ENCODE measurements at regions not wholly inside any gene's neighbourhood (a gene's known extent, or its start where the extent isn't known, plus 50 kb on each side); places are given as distances from the start of the nearest gene placed in this dataset.

GRCh38 chr18:28647961-28648360 lies 471.0 kb upstream of the CDH2 start:
- DNase-seq, result no peak

DNA sequence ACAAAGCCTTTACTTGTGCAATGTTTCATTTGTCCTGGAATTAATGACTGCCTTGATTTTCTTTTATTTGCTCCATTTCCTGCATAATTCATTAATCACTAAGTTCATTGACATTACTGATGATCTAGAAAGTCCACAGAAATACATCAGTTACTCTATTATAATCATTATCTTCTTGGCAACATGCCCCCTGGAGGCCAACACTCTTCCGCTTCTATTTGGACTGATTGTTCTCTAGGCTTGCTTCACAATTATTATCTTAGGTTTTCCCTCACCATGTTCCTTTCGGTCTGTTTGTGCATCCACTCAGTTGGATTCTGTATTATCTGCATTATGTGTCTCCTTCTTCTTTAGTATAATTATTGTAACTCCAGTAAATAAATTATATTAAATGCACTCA lies 461.0 kb upstream of the CDH2 start:
- DNase-seq, result no peak

GRCh38 chr18:28635530-28635929 lies 458.6 kb upstream of the CDH2 start:
- DNase-seq, result no peak

GRCh38 chr18:28626756-28627155 lies 449.8 kb upstream of the CDH2 start:
- DNase-seq, result no peak

GRCh38 chr18:28607991-28608390 lies 431.1 kb upstream of the CDH2 start:
- no peak for DNase-seq

DNA sequence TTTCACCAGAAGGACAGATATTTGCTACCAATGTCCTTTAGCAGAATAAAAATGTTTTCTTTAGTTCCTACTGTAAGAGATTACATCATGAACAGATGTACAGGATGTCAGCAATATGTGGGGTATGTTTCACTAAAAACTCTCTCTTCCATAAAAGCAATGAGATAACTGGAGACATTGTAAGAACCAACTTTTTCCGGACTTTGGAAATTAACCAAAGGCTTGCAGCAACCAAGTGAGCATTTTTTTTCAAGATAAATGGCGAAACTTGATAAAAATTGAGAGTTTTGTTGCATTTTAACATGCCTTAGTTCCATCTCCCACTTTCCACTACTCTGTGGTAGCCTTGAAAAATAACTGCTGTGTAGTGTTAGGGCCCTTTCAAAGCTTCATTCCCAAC lies 429.8 kb upstream of the CDH2 start:
- DNase-seq, result no peak

DNA sequence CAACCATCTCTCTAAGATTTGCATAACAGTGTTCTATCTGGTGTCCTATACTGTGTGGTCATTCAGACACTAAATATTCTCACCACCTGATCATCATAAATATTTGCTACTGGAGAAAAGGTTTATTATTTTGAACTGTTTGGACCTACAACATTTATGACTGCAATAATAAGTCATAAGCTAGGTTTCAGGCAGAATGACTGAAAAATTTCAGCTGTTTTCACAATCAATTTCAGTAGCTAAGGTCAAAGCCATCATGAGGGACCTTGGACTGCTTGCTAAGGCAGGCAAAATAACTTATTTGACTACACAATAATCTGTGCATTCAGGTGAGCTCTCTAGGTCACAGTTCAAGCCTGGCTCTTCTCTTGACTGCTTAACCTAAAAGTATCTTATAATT lies 425.5 kb upstream of the CDH2 start:
- DNase-seq, result no peak

- no peak for DNase-seq
Observed at GRCh38 chr18:28594034-28594433, 417.1 kb upstream of the CDH2 start.

DNA sequence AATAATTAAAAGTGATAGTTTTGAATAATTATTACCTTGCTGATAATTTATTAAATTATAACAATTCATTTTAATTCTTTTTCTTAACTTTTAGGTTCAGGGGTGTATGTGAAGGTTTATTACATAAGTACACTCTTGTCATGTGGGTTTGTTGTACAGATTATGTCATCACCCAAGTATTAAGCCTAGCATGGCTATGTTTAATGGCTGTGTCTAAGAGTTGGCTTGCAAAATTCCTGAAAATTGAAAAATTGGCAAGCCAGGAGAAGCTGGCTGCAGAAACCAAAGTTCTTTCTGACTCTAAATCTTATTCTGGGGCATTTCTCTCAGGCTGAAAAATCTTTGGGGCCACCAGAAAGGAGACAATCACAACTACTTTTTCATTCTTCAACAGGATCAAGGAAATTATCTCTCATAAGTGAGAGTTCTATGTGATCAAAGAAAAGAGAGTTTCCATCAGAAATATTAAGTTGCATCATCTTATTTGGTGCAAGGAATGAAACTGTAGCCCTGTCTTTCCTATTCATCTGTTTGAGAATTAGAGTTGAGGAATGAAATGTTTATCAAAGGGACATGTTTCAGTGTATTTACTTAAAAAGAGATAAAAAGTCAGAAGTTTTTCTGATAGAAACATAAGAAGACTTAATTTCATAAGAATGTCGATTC lies 412.1 kb upstream of the CDH2 start:
- no peak for DNase-seq

DNA sequence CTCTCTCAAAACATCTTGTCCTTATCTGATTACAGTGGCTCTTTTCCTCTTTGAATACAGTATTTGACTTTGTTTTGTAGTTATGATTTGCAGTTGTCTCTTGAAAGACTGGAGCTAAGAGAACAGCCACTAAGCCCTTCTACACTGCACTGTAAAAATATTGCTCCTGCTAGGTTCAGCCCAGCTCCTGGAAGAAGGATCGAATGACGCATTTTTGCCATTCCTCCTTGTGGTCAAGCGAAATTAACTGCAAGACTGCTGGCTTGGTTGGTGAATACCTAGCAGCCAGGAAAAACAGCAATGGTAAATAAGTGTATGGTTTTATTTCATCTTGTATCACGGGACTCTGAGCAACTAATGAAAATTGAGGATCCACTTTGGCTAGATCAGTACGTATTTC lies 407.8 kb upstream of the CDH2 start:
- DNase-seq, result no peak

DNA sequence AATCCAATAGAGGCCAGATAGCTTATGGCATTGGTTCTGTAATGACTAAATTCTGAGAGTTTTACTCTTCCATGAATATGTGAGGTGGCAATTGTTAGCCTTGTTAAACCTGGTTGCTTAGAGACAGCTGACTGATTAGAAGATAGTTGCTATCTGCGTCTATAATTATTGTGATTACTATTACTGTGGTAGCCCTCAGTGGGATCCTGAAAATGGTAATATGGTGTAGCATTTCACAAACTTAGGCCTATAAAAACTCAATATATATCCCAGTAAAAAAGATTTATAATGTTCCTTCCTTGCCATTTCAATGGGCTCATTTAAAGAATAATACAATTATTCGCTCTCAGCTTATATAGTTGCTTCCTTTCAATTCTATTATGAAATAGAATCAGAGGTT lies 405.8 kb upstream of the CDH2 start:
- no peak for DNase-seq

GRCh38 chr18:28581521-28582071 lies 404.7 kb upstream of the CDH2 start:
- no peak for DNase-seq

DNA sequence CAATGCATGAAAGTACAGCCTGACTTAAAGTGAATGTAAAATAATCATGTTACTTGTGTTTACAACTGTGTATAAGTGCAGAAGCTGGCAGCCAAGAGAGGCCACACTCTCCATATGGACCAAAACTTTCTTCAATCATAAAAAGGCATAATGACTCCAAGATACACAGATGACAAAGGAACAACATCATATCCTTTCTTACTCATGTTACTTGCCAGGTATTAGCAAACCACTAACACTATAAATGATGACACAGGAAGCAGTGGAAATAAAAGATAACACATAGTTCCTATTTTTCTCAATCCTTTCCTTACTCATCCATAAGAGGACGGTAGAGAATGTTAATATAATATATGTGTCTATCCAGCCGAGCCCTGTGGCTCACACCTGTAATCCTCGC lies 400.0 kb upstream of the CDH2 start:
- no peak for DNase-seq

- DNase-seq, result no peak
Observed at GRCh38 chr18:28575123-28575522, 398.2 kb upstream of the CDH2 start.

GRCh38 chr18:28574175-28574574 lies 397.2 kb upstream of the CDH2 start:
- DNase-seq, result no peak

DNA sequence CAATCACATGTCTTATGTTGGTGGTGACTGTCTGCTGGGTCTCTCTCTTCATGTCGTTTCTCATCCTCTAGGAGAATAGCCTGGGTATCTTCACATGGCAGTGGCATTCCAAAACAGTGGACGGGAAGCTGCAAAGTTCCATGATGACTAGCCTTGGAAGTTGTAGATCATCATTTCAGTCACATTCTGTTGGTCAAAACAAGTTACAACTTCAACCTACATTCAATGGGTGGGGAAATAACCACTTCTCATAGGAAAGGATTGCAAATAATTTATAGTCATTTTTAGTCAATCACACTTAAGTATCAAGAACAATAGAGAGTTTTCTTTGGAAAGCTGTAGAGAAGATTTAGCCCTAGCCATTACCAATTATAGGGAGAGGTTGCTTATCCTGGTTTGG lies 395.0 kb upstream of the CDH2 start:
- no peak for DNase-seq

DNA sequence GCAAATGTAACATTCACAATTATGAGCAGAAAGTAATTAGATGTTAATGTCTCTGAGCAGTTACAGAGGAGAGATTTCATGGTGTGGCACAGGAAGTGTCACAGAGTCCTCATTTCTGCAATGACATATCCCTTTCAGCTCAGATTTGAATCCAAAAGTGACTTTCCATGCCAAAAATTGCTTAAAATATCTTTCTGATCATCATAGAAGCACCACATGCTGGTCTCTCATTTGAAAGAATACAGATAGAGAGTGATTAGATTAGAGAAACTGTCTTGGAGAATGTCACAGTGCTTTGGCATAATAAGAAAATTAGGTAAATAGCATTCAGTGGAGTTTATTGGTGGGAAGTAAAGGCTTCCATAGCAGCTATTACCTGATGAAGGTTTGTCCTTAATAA lies 383.4 kb upstream of the CDH2 start:
- no peak for DNase-seq

DNA sequence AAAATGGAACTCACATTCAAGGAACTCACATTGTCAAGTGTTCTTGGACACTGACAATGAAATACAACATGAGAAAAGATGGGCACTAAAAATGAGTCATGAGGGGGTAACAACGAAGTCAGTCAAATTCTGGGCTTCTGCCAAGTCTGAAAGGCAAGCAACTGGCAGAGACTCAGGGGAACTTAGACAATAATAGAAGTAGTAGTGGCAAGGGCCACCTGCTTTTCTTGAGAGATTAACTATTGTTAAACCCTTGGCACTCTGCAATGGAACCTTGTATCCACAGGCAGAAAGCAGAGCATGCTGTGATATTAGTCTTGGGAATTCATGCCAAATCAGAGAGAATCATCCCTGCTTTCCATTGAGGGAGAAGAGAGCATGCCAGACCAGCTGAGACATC lies 382.6 kb upstream of the CDH2 start:
- no peak for DNase-seq

DNA sequence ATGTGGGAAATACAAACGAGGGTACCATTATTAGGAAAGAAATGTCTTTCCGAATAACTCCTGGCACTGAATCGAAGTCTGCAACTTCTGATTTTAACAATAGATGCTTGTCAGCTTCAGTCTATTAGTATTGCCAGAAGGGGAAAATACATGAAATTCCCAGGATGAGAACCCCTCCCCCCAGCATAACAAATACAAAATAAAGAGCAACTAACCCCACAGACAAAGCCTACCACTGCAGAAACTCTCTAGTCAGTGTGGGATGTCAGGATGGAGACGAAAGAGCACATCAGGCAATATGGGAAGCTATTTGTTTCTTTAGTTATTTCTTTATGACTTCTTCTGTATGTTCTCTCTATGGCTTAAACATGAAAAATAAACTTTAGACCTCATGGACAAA lies 365.0 kb upstream of the CDH2 start:
- DNase-seq, result no peak

GRCh38 chr18:28541276-28541930 lies 364.5 kb upstream of the CDH2 start:
- no peak for DNase-seq

DNA sequence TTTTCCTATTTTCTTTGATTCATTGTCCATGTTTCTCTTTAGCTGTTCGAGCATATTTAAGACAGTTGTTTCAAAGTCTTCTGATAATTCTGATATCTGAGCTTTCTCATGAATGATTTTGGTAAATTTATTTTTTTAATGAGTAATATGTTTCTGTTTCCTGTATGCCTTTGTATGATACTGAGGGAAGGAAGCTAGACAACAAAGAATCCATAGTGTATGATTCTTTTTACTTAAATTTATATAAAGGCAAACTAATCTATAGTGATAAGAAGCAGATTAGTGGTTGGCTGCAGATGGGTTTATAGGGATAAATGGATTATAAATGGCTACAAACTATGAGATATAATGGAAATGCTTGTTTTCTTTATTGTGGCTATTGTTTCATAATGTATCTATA lies 352.7 kb upstream of the CDH2 start:
- DNase-seq, result no peak

GRCh38 chr18:28526196-28526595 lies 349.3 kb upstream of the CDH2 start:
- DNase-seq, result no peak

GRCh38 chr18:28523758-28524475 lies 347.0 kb upstream of the CDH2 start:
- DNase-seq, result no peak

DNA sequence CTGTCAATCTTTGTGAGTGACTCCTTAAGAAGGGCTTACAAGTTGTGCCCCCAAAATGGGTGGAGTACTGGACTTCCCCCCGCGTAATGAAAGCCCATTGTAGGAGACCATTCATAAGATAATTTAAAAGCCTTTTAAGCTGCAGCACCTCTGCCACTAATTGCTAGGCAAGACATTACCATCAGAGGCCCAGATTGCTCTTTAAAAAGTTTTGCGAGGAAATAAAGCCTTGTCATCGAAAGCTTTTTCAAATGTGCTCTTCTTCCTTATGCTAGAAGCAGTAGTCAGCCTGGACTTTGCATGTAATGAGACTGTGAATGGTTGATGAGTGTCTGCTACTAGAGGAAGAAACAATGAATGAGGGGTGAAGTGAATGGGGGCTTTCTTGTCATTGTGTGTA lies 345.3 kb upstream of the CDH2 start:
- no peak for DNase-seq
